NCI-H2081 (cell line): ENCODE measurements at regions not wholly inside any gene's neighbourhood (a gene's known extent, or its start where the extent isn't known, plus 50 kb on each side); places are given as distances from the start of the nearest gene placed in this dataset.

Source experiments
- DNase-seq, 2 experiments: peaks; one replicate each; lab custom pipeline; 2025; lab: John Stamatoyannopoulos, UW

DNA sequence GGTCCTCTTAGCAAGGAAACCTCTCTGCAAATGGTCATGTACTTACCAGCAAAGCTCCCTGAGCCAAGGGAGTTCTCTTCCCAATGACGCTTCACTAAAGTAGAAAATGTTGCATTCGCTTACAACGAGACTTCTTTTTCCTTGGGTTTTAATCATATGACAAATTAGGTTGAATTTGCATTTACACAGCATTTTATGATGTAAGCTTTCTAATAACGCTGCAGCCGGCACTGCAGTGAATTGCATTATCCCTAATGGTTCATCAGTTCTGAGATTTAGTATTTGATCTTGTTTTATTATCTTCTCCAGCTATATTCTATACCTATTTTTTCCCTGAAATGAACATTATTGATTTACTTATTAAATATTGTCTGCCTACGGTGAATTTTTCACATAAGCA is 339.3 kb upstream of the PFKP start:
- DNase-seq = no peak

DNA sequence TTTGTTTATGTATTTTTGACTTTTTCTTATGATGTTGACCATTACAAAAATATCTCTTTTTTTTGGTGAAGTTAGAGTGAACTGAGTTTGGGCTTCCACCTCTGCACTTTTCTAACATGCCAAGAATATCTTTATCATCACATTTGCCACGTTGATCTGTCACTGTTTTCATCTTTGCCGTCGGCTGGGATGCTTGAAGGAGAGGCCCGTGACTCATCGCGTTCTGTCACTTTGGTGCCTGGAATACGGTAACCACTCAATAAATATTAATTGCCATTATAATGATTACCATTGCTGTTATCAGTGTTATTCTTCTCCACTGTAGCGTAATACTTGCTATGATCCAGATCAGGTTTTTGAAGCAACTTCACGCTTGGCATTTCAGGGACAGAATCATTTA is 350.8 kb upstream of the PFKP start:
- no peak for DNase-seq

DNA sequence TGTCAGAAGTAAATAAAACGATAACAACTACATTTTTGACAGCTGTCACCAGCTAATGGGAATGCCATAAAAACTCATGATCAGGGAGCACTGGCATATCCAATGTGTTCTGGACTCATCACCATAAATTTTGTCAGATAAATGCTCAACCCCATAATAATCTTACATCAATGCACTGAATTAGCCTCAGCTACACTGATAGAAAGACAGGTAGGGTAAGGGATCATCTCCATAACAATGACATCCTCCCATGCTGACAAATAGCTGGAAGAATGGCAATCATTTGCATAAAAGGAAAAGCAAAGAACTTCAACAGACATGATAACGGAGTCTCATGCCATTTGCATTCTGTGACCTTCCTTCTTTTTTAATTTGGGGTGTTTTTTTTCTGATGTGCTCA is 352.8 kb upstream of the PFKP start:
- DNase-seq = no peak

DNA sequence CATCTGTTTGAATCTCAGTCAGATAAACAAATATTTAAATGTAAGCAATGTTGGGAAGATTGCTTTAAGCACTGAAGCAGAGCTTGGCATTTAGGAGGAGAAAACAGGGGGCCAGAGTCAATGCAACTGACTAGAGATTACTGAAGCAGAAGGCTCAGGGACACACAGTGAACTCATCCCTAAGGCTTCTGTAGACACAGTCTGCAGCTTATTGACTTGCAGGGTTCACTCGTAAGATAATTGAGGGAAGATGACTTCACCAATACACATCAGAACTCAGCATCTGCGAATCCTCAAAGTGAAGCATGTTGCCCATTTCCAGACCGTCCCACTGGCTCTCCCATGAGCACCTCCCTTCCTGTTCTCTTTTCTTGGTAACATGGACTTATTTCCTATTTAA is 363.4 kb upstream of the PFKP start:
- DNase-seq = no peak

DNA sequence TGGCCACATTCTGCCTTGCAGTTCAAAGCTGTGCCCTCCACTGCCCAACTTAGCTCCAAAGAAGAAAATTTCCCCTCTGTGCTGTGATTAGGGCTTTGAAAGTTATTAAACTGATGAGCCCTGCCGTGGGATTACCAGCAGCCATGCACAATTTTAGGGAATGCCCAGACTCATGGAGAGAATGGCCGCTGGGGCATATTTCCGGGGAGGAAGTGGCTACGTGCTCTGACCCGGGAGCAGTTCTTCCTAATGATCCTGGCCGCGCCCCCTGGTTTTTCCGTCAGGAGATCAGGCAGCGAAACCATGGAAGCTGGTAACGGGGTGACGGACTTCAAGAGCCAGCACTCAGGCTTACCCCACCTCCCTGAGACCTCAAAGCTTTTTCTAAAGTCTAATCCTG is 365.5 kb upstream of the PFKP start:
- DNase-seq = no peak

DNA sequence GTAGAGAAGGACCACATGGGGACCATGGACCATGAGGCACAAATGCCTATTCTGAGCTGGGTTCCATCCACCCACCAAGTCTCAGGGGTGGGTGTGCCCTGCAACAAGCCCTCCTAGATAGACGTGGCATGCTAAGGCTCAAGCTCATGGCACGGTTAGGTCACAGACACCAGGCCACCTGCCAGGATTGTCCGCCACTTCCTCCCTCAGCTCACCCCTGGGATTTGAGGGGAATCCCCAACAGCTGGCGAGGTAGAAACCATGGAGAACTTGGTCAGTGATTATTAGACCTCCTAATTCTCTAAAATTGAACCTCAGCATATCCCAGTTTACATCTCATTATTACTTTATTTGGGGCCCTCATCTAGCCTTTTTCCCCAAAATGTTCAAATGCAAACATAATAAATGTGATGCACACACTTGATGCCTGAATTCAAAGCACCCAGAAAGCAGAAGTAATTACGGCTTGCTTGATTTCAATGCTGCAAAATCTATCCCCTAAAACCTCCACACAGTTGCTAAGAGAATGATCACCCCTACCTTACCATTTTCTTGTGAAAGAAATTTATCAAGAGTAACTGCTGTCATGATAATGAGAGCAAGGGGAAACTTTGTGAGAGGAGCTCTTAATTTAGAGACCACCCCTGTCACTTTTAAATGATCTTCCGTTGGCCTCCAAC is 366.6 kb upstream of the PFKP start:
- DNase-seq = no peak

DNA sequence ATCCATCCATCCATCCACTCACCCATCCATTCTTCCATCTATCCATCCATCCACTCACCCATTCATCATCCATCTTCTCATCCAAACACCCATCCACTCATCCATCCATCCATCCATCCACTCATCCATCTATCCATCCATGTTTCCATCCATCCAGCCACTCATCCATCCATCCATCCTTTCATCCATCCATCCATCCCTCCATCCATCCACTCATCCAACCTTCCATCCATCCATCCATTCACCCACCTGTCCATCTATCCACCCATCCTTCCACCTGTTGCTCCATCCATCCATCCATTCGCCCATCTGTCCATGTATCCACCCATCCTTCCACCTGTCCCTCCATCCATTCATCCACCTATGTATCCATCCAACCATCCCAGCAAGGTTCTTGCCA is 378.4 kb upstream of the PFKP start:
- no peak for DNase-seq

DNA sequence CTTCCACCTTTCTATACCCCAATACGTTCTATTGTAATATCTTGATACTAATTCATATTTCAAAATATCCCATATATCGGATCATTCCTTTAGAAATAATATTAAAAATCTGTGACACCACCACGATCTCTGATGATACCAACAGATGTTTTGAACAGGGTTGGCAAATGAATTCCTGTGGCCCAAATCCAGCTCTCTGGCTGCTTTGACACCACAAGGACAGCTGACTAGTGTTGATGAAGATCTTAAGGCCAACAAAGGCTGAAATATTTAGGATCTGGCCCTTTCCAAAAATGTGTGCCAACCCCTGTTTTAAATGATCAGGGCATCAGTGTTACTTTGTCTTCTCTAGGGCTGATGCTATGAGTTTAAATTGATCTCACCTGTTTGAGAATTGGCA is 380.7 kb upstream of the PFKP start:
- DNase-seq = no peak

DNA sequence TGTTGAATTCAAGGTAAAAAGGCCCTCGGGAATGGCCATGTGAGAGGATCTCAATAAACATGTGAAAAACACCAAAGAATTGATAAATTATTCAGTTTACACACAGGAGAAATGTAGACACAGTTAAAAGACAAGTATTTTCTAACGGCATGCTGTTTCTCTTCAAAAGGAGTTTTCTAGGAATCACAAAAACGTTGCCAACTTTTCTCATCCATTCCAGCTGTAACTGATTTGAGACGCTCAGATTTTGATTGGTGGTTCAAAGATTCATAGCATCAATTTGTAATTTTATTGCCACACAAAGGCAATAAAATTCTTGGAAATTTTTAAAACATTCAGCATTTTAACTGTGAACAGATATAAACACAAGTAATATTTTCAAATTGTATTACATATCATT is 384.9 kb upstream of the PFKP start:
- no peak for DNase-seq

DNA sequence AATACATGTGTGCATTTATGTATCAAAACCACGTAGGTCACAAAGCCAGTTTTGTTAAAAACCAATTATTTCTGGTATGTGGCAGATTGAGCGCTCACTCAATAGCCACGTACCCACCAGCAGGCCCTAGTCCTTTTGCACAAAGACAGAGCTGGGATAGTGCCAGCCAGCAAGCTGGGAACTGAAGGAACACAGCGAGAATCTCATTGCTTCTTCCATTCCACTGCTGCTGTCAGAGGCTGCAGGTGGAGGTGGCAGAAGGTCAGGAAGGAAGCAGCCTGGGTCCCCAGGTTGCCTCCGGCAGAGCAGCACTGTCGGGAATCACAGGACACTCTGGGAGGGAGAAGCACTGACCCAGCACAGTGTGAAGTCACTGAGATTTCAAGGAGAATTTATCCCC is 385.5 kb upstream of the PFKP start:
- no peak for DNase-seq

DNA sequence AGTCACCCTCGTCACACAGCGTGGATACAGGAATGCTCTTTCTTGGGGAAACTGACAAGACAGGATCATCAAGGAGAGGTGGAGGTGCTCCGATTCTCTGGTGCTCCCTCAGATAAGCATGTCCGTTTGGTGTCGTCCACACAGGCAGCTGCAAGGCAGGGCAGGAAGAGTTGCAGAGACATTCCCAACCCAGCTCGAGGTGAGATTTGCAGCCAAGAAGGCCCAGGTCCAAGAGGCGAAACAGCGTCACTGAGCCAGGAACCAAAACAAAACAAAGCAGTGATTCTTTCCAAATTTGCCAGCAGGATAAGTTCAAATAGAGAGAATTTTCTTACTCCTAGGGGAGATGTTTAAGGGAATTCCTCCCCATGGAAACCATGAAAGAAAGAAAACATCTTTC is 386.5 kb upstream of the PFKP start:
- no peak for DNase-seq

DNA sequence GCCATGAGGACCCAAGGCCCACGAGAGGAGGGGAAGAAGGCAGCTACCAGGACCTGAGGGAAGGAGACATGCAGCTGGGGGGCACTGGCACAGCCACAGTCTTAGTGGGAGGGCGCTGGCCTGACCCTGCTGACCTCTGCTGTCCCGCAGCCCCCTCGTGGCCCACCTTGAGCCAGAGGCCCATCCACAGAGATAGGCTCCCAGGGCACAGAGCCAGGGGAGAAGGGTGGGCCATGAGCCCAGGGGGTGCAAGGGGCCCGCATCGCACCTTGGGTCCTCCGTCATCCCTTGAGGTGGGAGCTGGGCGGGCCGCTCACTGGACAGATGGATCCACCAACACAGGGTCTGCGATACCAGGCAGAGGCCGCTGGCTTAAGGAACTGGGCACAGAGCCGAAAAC is 387.7 kb upstream of the PFKP start:
- no peak for DNase-seq

DNA sequence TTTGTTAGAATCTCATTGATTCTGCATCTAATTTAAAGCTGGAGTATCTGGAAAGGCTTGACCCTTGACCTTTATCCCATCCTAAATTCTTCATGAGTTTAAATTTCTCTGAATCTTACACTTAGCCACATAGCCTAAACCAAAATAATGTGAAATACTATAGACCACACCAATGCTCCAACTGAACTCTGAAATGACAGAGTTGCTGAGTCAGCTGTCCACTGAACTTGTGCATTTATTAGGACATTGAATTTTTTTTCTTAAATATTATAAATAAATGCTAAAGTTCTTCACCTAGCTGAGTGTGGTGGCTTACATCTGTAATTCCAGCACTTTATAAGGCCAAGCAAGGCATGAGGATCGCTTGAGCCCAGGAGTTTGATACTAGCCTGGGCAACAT is 390.9 kb upstream of the PFKP start:
- DNase-seq = no peak

DNA sequence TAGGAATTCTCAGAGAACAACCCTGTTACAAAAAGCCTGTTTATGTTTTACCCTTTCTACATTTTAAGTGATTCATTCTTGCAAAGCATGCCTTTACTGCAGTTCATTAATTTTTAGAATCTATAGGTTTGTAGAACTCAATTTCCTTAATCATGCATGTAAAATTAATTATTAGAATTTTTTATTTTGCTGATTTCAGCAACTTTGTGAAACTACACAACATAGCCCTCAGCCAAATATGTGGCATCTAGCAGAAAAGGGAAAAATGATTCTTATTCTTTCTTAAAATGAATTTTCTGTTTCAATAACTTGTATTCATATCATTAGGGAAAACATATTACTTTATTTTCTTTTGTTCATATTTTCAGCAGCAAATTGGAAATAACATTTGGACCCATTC is 392.9 kb upstream of the PFKP start:
- DNase-seq = no peak

DNA sequence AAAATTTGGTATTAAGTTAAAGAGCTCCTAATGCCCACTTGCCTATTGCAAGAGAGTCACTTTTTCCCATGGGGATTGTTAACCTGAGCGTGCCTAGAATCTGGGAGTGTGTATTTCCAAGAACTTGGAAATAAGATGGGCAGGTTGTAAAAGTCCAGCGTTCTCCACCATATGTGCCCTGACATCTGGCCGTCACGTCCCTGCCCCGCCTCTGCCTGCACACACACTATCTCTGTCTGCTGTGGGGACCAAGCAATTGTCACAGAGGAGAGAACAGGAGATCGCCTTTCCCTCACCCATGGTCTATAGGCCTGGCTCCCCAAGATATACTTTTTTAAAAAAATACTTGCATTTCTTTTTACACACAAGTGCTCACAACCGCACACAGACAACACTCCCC is 396.5 kb upstream of the PFKP start:
- no peak for DNase-seq

DNA sequence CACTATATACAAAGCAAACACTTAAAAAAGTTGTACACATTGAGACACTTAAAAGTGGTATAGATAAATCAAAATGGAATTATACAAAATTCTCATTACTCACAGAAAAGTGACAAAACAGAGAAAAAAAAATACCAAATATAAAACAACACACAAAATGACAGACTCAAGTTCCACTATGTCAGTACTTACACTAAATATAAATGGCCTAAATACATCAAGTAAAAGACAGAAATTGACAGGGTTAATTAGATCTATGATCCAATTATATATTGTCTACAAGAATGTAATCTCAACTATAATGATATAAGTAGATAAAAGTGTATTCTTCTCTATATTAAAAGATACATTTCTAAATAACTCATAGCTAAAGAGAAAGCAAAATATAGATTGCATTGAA is 401.6 kb upstream of the PFKP start:
- no peak for DNase-seq

DNA sequence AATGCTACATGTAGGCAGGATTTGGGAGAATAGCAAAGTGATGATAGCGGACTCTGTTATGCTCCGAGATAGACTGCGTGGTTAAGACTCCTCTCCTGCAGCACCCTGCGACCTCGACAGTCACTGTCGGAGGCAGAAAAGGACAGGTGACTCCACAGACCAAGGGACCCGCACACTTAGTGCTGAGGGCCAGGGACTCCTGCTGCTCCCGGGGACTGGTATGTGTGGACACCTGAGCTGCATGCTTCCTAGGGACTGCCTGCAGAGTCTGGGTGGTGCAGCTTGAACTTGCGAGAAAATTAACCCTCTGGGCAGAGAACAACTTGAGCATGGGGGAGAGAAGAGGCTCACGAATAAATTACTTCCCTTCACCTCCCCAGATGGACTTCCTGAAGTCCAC is 407.1 kb upstream of the PFKP start:
- DNase-seq = no peak

DNA sequence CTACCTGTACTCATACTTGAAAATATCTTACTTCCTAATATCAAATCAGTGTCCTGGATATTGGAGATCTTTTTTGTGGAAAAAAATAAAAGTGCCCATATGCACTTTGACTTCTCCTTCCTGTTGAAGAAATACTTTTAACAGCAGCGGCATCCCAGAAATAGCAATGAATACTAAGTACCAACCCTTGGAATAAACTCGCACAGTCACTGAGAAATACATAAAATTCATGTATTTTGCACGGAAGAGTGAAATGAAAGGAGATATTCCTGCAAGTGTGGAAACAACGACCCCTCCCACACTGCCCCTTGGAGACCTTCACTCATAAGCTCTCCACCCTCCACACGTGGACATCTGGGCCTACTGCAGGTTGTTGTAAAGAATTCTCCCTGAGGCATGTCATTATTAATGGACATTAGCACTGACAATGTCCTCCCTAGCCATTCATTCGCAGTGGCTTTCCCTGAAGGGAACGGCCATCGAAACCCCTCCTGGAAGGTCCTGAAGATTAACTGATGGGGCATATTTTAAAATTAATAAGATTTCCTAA is 407.6 kb upstream of the PFKP start:
- no peak for DNase-seq

DNA sequence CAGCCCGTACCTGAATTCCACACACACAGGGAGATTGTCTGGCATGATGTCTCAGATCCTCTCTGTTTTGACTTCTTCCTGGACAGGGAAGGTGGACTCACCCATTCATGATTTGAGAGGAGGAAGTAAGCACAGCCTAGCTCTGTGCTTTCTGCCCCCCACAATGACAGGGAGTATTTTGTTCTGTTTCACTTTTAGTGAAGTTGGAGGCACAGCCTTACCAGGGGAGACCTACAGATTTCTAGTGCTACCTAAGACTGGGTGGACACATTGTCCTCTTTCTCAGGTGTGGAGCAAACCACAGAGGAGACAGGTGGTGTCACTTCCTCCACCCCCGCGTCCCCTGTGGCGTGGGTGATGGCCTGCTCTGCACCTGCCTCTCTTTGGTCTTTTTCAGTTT is 408.6 kb upstream of the PFKP start:
- DNase-seq = no peak

DNA sequence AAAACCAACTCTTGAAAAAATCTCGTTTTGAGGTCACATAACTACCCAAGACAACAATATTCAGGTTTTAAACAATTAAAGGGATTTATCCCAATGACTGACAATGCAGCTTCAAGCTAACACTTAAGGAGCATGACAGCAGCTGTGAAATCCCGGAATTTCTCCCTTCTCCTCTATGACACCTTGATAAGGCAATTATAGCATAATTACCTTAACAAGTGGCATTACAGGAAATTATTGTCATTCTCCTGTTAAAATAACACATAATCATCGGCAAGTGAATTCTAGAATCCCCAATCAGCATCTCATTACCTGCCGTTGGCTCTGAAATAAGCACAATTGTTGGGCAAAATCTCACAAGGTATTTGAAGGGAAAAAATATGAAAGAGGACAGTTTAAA is 417.0 kb upstream of the PFKP start:
- DNase-seq = peak in 1 of 2 experiments; percentile 10

DNA sequence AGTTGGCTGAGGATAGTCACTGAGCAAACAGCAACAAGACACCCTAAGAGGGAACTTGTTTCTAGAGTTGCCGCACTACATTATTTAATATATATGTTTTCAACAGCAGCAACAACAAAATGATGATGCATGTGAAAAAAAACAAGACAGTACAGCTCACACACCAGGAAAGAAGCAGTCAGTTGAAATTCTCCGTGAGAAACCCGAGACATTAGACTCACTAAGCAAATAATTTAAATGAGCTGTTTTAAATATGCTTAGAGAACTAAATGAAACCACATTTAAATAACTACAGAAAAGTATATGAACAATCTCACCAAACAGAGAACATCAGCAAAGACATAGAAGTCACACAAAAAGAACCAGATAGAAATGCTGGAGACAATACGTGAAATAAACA is 426.3 kb upstream of the PFKP start:
- no peak for DNase-seq

DNA sequence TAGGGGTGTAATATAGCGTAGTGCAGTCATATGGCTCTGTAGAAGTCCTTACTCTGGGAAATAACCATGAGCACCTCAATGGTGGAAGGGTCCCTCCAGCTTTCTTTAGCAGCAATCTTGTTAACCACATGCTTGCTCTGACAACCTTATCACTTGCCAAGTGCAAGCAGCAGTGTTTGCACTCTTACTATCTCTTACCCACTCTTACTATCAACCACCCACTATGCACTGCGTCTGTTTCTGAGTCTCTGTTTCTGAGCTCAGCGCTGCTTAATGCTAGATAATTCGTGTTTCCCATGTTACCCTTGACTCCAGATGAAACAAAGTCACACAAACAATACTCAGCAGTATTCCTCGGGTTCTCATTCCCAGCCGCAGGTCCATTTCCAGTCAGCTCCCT is 433.7 kb upstream of the PFKP start:
- DNase-seq = no peak

DNA sequence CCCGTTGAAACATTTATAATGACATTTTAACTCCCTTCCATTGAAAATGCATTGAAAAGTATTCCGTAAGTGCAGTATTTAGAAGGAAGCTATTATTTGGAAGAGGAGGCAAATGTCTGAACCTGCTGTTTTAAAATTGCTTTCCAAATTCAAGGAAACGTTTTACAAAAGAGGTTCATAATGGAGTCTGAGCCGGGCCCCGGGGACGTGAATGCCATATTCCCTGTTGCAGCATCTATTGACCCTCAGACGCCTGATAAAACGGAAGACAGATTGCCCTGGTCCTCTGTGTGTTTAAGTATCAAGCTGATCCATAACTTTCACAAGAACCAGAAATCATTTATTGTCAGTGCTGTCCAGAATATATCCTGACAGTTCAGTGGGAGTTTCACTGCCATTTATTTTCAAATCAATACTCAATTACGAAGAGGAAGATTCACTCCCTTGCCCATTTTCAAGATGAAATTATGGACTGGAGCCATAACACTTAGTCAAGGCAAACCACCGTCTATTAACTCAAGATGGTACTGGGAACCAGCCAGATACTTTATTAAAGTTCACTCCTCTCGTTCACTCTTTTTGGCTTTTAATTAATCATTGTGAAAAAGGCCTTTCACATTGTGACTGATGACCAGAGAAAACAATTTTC is 435.7 kb upstream of the PFKP start:
- peak; percentile 35 to 62 for DNase-seq

DNA sequence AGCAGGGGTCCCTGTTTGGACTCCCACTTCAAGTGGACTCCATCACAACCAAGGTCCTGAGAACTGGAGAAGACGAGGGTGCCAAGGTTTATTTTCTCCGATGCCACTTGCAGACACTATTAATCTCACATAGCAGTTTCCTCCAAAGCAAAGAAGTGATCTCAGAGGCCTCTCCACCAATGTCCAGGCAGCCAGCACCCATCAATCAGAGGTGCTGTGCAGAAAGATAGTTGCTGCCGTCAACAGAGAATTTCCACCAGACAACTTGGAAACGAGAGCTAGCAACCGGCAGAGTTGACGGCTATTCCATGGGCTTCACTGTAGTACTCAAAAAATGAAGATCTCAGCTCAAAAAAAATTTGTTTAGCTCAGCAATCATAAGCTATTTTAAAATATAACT is 438.6 kb upstream of the PFKP start:
- no peak for DNase-seq
